ENCODE measurements at regions not wholly inside any gene's neighbourhood (a gene's known extent, or its start where the extent isn't known, plus 50 kb on each side); places are given as distances from the start of the nearest gene placed in this dataset.

- no peak overlapping the region for H3K4me2 ChIP-seq (ENCODE audit: insufficient read depth, low read length)
- no peaks in the 10 kb centered on the region for H3K36me3 ChIP-seq (ENCODE audit: control insufficient read depth in 2 of 2, extremely low read depth in 1 of 2, insufficient read depth in 2 of 2, low read length in 2 of 2)
- FAIRE-seq (no peak), DNase-seq (ENCODE audit: low read depth, low spot score) (no peak)
- POLR2A ChIA-PET: no interaction called here
- H3K27me3 ChIP-seq (ENCODE audit: control insufficient read depth in 2 of 2, insufficient read depth in 2 of 2, low read length in 2 of 2): peaks cover 1 to 3% of the 10 kb centered on the region in 2 experiments
- no peak overlapping the region for H3K27ac ChIP-seq (ENCODE audit: insufficient read depth, low read depth, low read length)
- dilution Hi-C loops (cut with MboI; ENCODE audit: extremely low pct_ligation_motif_present, low sequenced_read_pairs) (no loop called here), intact Hi-C loops (cut with micrococcal nuclease) (no loop called here)
- TF ChIP-seq EZH2 (IDR thresholded peaks at IDR 0.05; ENCODE audit: borderline replicate concordance, low read depth, low read length, severe bottlenecking): no peak
- no peak for TF ChIP-seq GATA2 (IDR thresholded peaks at IDR 0.05; ENCODE audit: insufficient read depth, insufficient read length, low read depth, low read length)
- TF ChIP-seq MAX (IDR thresholded peaks at IDR 0.05; ENCODE audit: insufficient read depth, insufficient read length): no peak
- TF ChIP-seq POLR2A (IDR thresholded peaks at IDR 0.05; ENCODE audit: low read depth, low read length): no peak
- TF ChIP-seq JUN (IDR thresholded peaks at IDR 0.05; ENCODE audit: borderline replicate concordance, insufficient read depth, insufficient read length, low read depth): no peak
- no peak for TF ChIP-seq POLR2AphosphoS5 (IDR thresholded peaks at IDR 0.05; ENCODE audit: insufficient read depth, low read depth, low read length)
- TF ChIP-seq FOS (IDR thresholded peaks at IDR 0.05; ENCODE audit: borderline replicate concordance, insufficient read depth, low read length): no peak
- H3K9me1 ChIP-seq (replicated peaks; ENCODE audit: control insufficient read depth, extremely low read depth, insufficient read depth, low read length): no peaks in the 10 kb centered on the region
- no TSS peak for BruUV-seq (replicated peaks)
- H3K4me3 ChIP-seq (replicated peaks in 1 of 3; ENCODE audit: insufficient read depth in 1 of 3, low read depth in 1 of 3, low read length in 3 of 3): no peak overlapping the region
- H3K9ac ChIP-seq (replicated peaks; ENCODE audit: extremely low read depth, insufficient read depth, low read length): no peak overlapping the region
- no peaks in the 10 kb centered on the region for H3K4me1 ChIP-seq (ENCODE audit: control insufficient read depth, extremely low read depth, insufficient read depth, low read length)
- no peaks in the 10 kb centered on the region for H3K79me2 ChIP-seq (ENCODE audit: control insufficient read depth, insufficient read depth, low read length)
- CTCF ChIA-PET: interaction anchor here (1.2 kb wide), 1 partner anchor 18 kb away, joined by 3 read pairs; no protein-coding TSS in a partner anchor
- H2AFZ ChIP-seq (ENCODE audit: low read depth, low read length): no peak overlapping the region
- H3K9me3 ChIP-seq (replicated peaks; ENCODE audit: control insufficient read depth, insufficient read depth, low read length): no peaks in the 10 kb centered on the region
- H4K20me1 ChIP-seq (replicated peaks; ENCODE audit: control insufficient read depth, extremely low read depth, insufficient read depth, low read length): no peaks in the 10 kb centered on the region
Observed at GRCh38 chr5:135092476-135092875, 58.4 kb upstream of the PITX1 start.

GRCh38 chr5:135091286-135091685, 57.3 kb upstream of the PITX1 start:
- Histone ChIP-seq H3K9ac (replicated peaks; ENCODE audit: extremely low read depth, insufficient read depth, low read length) (no peak overlapping the region), H3K79me2 (ENCODE audit: control insufficient read depth, insufficient read depth, low read length) (no peaks in the 10 kb centered on the region), H3K4me3 (replicated peaks in 1 of 3; ENCODE audit: insufficient read depth in 1 of 3, low read depth in 1 of 3, low read length in 3 of 3) (no peak overlapping the region), H3K27ac (ENCODE audit: insufficient read depth, low read depth, low read length) (no peak overlapping the region), H3K9me3 (replicated peaks; ENCODE audit: control insufficient read depth, insufficient read depth, low read length) (no peaks in the 10 kb centered on the region), H4K20me1 (replicated peaks; ENCODE audit: control insufficient read depth, extremely low read depth, insufficient read depth, low read length) (no peaks in the 10 kb centered on the region), H3K9me1 (replicated peaks; ENCODE audit: control insufficient read depth, extremely low read depth, insufficient read depth, low read length) (no peaks in the 10 kb centered on the region), H2AFZ (ENCODE audit: low read depth, low read length) (no peak overlapping the region), H3K4me1 (ENCODE audit: control insufficient read depth, extremely low read depth, insufficient read depth, low read length) (no peaks in the 10 kb centered on the region), H3K4me2 (ENCODE audit: insufficient read depth, low read length) (no peak overlapping the region), H3K27me3 (ENCODE audit: control insufficient read depth in 2 of 2, insufficient read depth in 2 of 2, low read length in 2 of 2) (peaks cover 1 to 3% of the 10 kb centered on the region in 2 experiments), H3K36me3 (ENCODE audit: control insufficient read depth in 2 of 2, extremely low read depth in 1 of 2, insufficient read depth in 2 of 2, low read length in 2 of 2) (no peaks in the 10 kb centered on the region)
- dilution Hi-C loops (cut with MboI; ENCODE audit: extremely low pct_ligation_motif_present, low sequenced_read_pairs): no loop called here
- intact Hi-C loops (cut with micrococcal nuclease): no loop called here
- ChIA-PET CTCF (no interaction called here), POLR2A (no interaction called here)
- no peak for DNase-seq (ENCODE audit: low read depth, low spot score)
- BruUV-seq (replicated peaks): no TSS peak
- TF ChIP-seq FOS (IDR thresholded peaks at IDR 0.05; ENCODE audit: borderline replicate concordance, insufficient read depth, low read length) (no peak), EZH2 (IDR thresholded peaks at IDR 0.05; ENCODE audit: borderline replicate concordance, low read depth, low read length, severe bottlenecking) (no peak), MYC (IDR thresholded peaks at IDR 0.05; ENCODE audit: low read depth, low read length) (no peak), MAX (IDR thresholded peaks at IDR 0.05; ENCODE audit: insufficient read depth, insufficient read length) (no peak)
- no peak for FAIRE-seq
